ENCODE measurements at regions not wholly inside any gene's neighbourhood (a gene's known extent, or its start where the extent isn't known, plus 50 kb on each side); places are given as distances from the start of the nearest gene placed in this dataset.

- Histone ChIP-seq H3K14ac (ENCODE audit: insufficient read depth, low read length) (no peak overlapping the region), H2BK12ac (ENCODE audit: insufficient read length, low read depth, low read length) (no peak overlapping the region), H3K79me1 (ENCODE audit: insufficient read depth, low read depth, low read length, poor library complexity, severe bottlenecking) (no peaks in the 10 kb centered on the region), H3K4me1 (ENCODE audit: insufficient read depth, low read length) (no peaks in the 10 kb centered on the region), H4K5ac (ENCODE audit: insufficient read length, low read depth, low read length) (no peak overlapping the region), H2AFZ (ENCODE audit: low read length) (no peak overlapping the region), H4K91ac (ENCODE audit: insufficient read length, low read depth, low read length) (no peak overlapping the region), H3K4me2 (ENCODE audit: insufficient read depth, insufficient read length, low read length) (no peak overlapping the region), H4K8ac (replicated peaks; ENCODE audit: insufficient read length, low read depth, low read length) (no peak overlapping the region), H4K20me1 (ENCODE audit: control insufficient read depth, insufficient read depth, insufficient read length) (no peaks in the 10 kb centered on the region), H3K23me2 (ENCODE audit: insufficient read length, low read depth, low read length, poor library complexity, severe bottlenecking) (no peaks in the 10 kb centered on the region), H3K79me2 (ENCODE audit: insufficient read depth, low read length) (no peaks in the 10 kb centered on the region), H3K56ac (ENCODE audit: insufficient read length, low read depth, low read length) (no peak overlapping the region), H2BK15ac (ENCODE audit: low read depth, low read length) (no peak overlapping the region), H3K18ac (ENCODE audit: insufficient read length, low read depth, low read length) (no peak overlapping the region), H3K4ac (ENCODE audit: low read depth, low read length) (no peak overlapping the region), H3K9ac (ENCODE audit: extremely low read depth, insufficient read length, low read length) (no peak overlapping the region), H3K23ac (ENCODE audit: insufficient read length, low read depth, low read length) (no peak overlapping the region), H3K27ac (ENCODE audit: insufficient read length, low read depth, low read length) (no peak overlapping the region), H2BK5ac (ENCODE audit: insufficient read length, low read length) (no peak overlapping the region), H2AK5ac (ENCODE audit: insufficient read length, low read length) (no peak overlapping the region), H3T11ph (ENCODE audit: low read length) (no peak overlapping the region), H3K9me3 (ENCODE audit: control insufficient read depth, low read depth, low read length) (no peaks in the 10 kb centered on the region), H2BK20ac (ENCODE audit: low read depth, low read length, poor library complexity, severe bottlenecking) (no peak overlapping the region), H2BK120ac (ENCODE audit: low read depth, low read length, poor library complexity, severe bottlenecking) (no peak overlapping the region), H3K27me3 (ENCODE audit: insufficient read depth, low read length) (no peaks in the 10 kb centered on the region)
- Mint-ChIP-seq H3K36me3 (ENCODE audit: insufficient read depth in 1 of 3, low read depth in 3 of 3) (peaks cover 0 to 3% (median 0%) of the 10 kb centered on the region in 3 experiments; a peak in 1 of 7 replicates), H3K9me3 (no peaks in the 10 kb centered on the region; a peak in 1 of 5 replicates), H3K4me1 (no peaks in the 10 kb centered on the region), H3K4me3 (no peak overlapping the region), H3K27me3 (ENCODE audit: low read depth) (no peaks in the 10 kb centered on the region), H3K27ac (no peak overlapping the region)
- DNase-seq = no peak
- WGBS (ENCODE audit: extremely low coverage, insufficient read length, low lambda C conversion rate) = no CpG with 5 or more reads among the region's 4 CpGs
- TF ChIP-seq, protein P1, sequence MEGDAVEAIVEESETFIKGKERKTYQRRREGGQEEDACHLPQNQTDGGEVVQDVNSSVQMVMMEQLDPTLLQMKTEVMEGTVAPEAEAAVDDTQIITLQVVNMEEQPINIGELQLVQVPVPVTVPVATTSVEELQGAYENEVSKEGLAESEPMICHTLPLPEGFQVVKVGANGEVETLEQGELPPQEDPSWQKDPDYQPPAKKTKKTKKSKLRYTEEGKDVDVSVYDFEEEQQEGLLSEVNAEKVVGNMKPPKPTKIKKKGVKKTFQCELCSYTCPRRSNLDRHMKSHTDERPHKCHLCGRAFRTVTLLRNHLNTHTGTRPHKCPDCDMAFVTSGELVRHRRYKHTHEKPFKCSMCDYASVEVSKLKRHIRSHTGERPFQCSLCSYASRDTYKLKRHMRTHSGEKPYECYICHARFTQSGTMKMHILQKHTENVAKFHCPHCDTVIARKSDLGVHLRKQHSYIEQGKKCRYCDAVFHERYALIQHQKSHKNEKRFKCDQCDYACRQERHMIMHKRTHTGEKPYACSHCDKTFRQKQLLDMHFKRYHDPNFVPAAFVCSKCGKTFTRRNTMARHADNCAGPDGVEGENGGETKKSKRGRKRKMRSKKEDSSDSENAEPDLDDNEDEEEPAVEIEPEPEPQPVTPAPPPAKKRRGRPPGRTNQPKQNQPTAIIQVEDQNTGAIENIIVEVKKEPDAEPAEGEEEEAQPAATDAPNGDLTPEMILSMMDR (conservative IDR thresholded peaks at IDR 0.05) = no peak
Measured at GRCh38 chr15:35173444-35174118, 88.5 kb upstream of the NANOGP8 start.
